Left lung (tissue), 4 donors: ENCODE measurements at regions not wholly inside any gene's neighbourhood (a gene's known extent, or its start where the extent isn't known, plus 50 kb on each side); places are given as distances from the start of the nearest gene placed in this dataset.

Source experiments
- ATAC-seq: fragments of 200-7000 bp; cut with Tn5 transposase; one replicate; pipeline ENCODE4 v1.9.1; 2020; ENCODE audit warnings: moderate library complexity
- DNase-seq, 4 donors: peaks; one replicate each; pipeline ENCODE4 v3.0.0-alpha.2; 2013 to 2020
- H3K27ac ChIP-seq, 2 donors: fragments of 200-600 bp; sonication (generic) in 1 of 2; one replicate each; pipeline versions ENCODE4 v1.5.0 to v1.8.0; 2020 to 2021
- H3K27me3 ChIP-seq, 2 donors: fragments of 200-600 bp; sonication (generic) in 1 of 2; one replicate each; pipeline versions ENCODE4 v1.5.0 to v1.8.0; 2020 to 2021
- H3K36me3 ChIP-seq, 2 donors: fragments of 200-600 bp; sonication (generic) in 1 of 2; one replicate each; pipeline versions ENCODE4 v1.5.0 to v1.8.0; 2020 to 2021
- H3K4me1 ChIP-seq, 2 donors: fragments of 200-600 bp; one replicate each; pipeline ENCODE4 v1.8.0; 2021
- H3K4me3 ChIP-seq, 2 donors: fragments of 200-600 bp; sonication (generic) in 1 of 2; one replicate each; pipeline versions ENCODE4 v1.5.0 to v1.8.0; 2020 to 2021; ENCODE audit warnings: mild to moderate bottlenecking in 1 of 2
- H3K9me3 ChIP-seq, 2 donors: fragments of 200-600 bp; sonication (generic) in 1 of 2; one replicate each; pipeline versions ENCODE4 v1.5.0 to v1.8.0; 2020 to 2021
- CTCF ChIP-seq, 2 donors: fragments of 200-600 bp; sonication (generic) in 1 of 2; IDR thresholded peaks; one replicate each; pipeline versions ENCODE4 v1.5.0 to v1.8.0; 2021; ENCODE audit warnings: antibody characterized with exemption in 2 of 2
- intact Hi-C, 2 donors: fragments of 100-400 bp; cut with DNase I; formaldehyde crosslinking; loops; one replicate each; pipeline versions ENCODE4 v1.11.2 to v1.14.2; 2022
- donor health status: DM: no; HTN: yes; CAD: no.
- donor health status: DM: no; HTN: no; CAD: no.

- DNase-seq (no peak), ATAC-seq (no peak)
- no peak for TF ChIP-seq CTCF (IDR thresholded peaks at IDR 0.05)
- intact Hi-C loops, result no loop called here
- Histone ChIP-seq H3K27ac (no peak overlapping the region), H3K4me3 (no peak overlapping the region), H3K9me3 (no peaks in the 10 kb centered on the region), H3K36me3 (no peaks in the 10 kb centered on the region), H3K4me1 (no peaks in the 10 kb centered on the region), H3K27me3 (no peaks in the 10 kb centered on the region)
Measured at GRCh38 chr11:92329646-92330045, 105.0 kb downstream of the FAT3 start.

GRCh38 chr11:92330114-92330513 is 105.5 kb downstream of the FAT3 start:
- Histone ChIP-seq H3K27ac (no peak overlapping the region), H3K36me3 (no peaks in the 10 kb centered on the region), H3K4me3 (no peak overlapping the region), H3K4me1 (no peaks in the 10 kb centered on the region), H3K9me3 (no peaks in the 10 kb centered on the region), H3K27me3 (no peaks in the 10 kb centered on the region)
- intact Hi-C loops, result no loop called here
- DNase-seq (no peak), ATAC-seq (no peak)
- TF ChIP-seq CTCF (IDR thresholded peaks at IDR 0.05), result no peak

- H3K27ac ChIP-seq, result no peak overlapping the region
- H3K36me3 ChIP-seq, result no peaks in the 10 kb centered on the region
- no peaks in the 10 kb centered on the region for H3K27me3 ChIP-seq
- ATAC-seq, result no peak
- H3K4me3 ChIP-seq, result no peak overlapping the region
- intact Hi-C loops, result no loop called here
- DNase-seq, result no peak
- no peaks in the 10 kb centered on the region for H3K4me1 ChIP-seq
- TF ChIP-seq CTCF (IDR thresholded peaks at IDR 0.05), result no peak
- no peaks in the 10 kb centered on the region for H3K9me3 ChIP-seq
Measured at GRCh38 chr11:92332986-92333385, 108.4 kb downstream of the FAT3 start.

GRCh38 chr11:92340839-92341238 is 116.2 kb downstream of the FAT3 start:
- Histone ChIP-seq H3K9me3 (no peaks in the 10 kb centered on the region), H3K4me1 (no peaks in the 10 kb centered on the region), H3K36me3 (no peaks in the 10 kb centered on the region), H3K4me3 (no peak overlapping the region), H3K27ac (no peak overlapping the region), H3K27me3 (no peaks in the 10 kb centered on the region)
- TF ChIP-seq CTCF (IDR thresholded peaks at IDR 0.05), result no peak
- intact Hi-C loops, result no loop called here
- no peak for ATAC-seq
- no peak for DNase-seq

- DNase-seq, result no peak
- H3K27me3 ChIP-seq, result no peaks in the 10 kb centered on the region
- H3K27ac ChIP-seq, result no peak overlapping the region
- H3K4me1 ChIP-seq, result no peaks in the 10 kb centered on the region
- no peak for ATAC-seq
- TF ChIP-seq CTCF (IDR thresholded peaks at IDR 0.05), result no peak
- no peaks in the 10 kb centered on the region for H3K9me3 ChIP-seq
- no peak overlapping the region for H3K4me3 ChIP-seq
- intact Hi-C loops, result no loop called here
- H3K36me3 ChIP-seq, result no peaks in the 10 kb centered on the region
Measured at GRCh38 chr11:92342034-92342720, 117.6 kb downstream of the FAT3 start.
